RWPE1 (cell line): ENCODE measurements at regions not wholly inside any gene's neighbourhood (a gene's known extent, or its start where the extent isn't known, plus 50 kb on each side); places are given as distances from the start of the nearest gene placed in this dataset.

Experiments used
- CTCF ChIA-PET: fragments of 350-600 bp; sonication (Branson Sonifier 250); formaldehyde crosslinking; extraction: SDS; loops from one replicate; lab custom pipeline; 2021; lab: Yijun Ruan, JAX
- POLR2A ChIA-PET: fragments of 400-600 bp; formaldehyde crosslinking; extraction: SDS; loops from one replicate; lab custom pipeline; 2020; ENCODE audit warnings: antibody characterized with exemption; ENCODE audit not compliant: low non-redundant PET; lab: Yijun Ruan, JAX
- DNase-seq: peaks from one replicate; pipeline ENCODE4 v3.0.0; 2012; ENCODE audit warnings: low spot score
- H3K27ac ChIP-seq: fragments of 450-650 bp; 2 replicates; pipeline ENCODE4 v1.5.1; 2017
- TF ChIP-seq, protein P1 (sequence below): fragments of 450-650 bp; conservative IDR thresholded peaks from 2 replicates; pipeline ENCODE4 v1.5.1; 2017; ENCODE audit warnings: low read depth, mild to moderate bottlenecking

DNA sequence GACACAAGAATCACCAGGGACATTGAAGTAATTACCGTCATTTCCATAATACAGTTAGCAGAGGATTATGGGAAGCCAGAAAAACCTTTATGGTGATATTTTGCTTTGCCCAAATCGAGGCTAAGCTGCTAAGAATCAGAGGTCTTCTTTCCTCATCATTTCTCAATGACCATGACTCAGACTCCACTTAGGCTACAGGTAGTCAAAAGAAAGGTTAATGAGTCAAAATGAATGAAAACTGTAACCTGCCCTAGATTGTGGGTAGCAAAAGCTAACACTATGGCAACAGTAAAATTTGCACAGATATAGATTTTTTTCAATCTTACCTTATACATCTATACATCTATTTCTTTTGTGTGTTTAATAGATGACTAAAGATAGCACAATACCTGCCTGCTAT, 185.8 kb downstream of the CARTPT start:
- TF ChIP-seq, protein P1, sequence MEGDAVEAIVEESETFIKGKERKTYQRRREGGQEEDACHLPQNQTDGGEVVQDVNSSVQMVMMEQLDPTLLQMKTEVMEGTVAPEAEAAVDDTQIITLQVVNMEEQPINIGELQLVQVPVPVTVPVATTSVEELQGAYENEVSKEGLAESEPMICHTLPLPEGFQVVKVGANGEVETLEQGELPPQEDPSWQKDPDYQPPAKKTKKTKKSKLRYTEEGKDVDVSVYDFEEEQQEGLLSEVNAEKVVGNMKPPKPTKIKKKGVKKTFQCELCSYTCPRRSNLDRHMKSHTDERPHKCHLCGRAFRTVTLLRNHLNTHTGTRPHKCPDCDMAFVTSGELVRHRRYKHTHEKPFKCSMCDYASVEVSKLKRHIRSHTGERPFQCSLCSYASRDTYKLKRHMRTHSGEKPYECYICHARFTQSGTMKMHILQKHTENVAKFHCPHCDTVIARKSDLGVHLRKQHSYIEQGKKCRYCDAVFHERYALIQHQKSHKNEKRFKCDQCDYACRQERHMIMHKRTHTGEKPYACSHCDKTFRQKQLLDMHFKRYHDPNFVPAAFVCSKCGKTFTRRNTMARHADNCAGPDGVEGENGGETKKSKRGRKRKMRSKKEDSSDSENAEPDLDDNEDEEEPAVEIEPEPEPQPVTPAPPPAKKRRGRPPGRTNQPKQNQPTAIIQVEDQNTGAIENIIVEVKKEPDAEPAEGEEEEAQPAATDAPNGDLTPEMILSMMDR, result no peak
- ChIA-PET CTCF (interaction anchor here (0.7 kb wide), 1 partner anchor 34 kb away, joined by 3 read pairs; no protein-coding TSS in a partner anchor), POLR2A (no interaction called here)
- no peak for DNase-seq
- no peak overlapping the region for H3K27ac ChIP-seq

DNA sequence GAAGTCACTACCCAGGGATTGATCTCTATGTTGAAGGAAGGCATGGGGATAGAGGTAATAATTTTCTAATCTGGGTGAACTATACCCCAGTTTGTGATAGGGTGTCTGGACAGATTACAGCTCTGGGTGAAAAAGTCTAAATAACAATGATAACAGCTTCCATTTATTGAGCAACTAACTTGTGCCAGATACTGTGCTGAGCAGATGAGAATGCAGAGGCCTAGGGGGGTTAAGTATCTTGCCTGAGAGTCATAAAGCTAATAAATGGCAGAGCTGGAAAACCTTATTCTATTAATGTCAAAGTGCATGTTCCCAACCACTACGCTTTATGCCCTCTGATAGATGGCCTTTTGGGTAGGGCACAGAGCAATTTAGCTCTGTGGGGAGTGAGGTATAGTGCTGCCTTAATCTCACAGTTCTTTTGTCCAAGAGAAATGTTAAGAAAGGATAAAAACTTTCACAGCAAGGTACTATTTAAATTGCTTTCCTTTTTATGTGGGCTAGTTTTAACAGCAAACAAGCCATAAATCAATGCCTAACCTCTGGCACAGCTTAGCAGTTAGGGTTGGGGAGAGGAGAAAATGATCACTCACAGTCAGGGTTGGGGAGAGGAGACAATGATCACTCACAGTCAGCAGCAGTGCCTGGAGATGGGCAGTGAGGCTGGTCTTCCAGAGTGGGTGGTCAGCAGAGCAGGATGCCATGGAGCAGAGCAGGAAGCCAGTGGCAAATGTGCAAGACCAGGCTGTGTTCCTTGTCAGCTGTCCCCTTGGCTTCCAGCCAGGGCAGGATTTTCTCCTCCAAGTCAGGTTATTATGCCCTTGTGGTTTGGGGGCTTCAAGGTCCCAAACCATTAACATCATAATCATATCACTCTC, 187.0 kb downstream of the CARTPT start:
- ChIA-PET CTCF (interaction anchor here (0.7 to 0.8 kb wide), 2 partner anchors 33 to 450 kb away, joined by 3 read pairs; no protein-coding TSS in a partner anchor), POLR2A (interaction anchor here (0.6 kb wide), 1 partner anchor 304 kb away, joined by 4 read pairs; no protein-coding TSS in a partner anchor)
- H3K27ac ChIP-seq, result no peak overlapping the region
- no peak for DNase-seq
- TF ChIP-seq, protein P1, result no peak

DNA sequence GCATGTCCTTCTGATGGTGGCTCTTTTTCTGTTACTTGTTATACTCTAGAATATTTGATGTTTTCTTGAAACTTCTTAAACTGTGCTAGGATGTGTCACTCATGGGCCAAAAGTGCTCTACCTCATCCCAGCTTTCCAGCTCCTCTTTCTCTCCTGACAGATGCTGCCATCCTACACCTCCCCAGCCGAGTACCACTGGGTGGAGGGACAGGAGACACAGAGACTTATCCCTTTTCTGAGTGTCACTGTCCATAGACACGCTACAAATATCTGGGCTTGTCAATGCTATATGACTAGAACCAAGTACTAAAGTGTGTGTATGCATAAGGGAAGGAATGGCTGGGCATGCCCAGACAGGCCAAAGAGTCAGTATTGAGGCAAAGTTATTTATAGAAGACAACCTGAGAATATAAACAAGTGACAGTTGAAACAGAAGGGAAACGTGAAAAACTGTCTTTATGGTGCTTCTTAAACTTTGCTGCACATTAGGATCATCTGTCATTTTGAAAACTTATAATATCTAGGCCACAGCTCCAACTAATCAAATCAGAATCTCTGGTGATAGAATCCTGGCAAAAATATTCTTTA, 188.0 kb downstream of the CARTPT start:
- no peak overlapping the region for H3K27ac ChIP-seq
- POLR2A ChIA-PET, result no interaction called here
- DNase-seq, result peak; percentile 60
- TF ChIP-seq, protein P1, result no peak
- CTCF ChIA-PET, result no interaction called here

DNA sequence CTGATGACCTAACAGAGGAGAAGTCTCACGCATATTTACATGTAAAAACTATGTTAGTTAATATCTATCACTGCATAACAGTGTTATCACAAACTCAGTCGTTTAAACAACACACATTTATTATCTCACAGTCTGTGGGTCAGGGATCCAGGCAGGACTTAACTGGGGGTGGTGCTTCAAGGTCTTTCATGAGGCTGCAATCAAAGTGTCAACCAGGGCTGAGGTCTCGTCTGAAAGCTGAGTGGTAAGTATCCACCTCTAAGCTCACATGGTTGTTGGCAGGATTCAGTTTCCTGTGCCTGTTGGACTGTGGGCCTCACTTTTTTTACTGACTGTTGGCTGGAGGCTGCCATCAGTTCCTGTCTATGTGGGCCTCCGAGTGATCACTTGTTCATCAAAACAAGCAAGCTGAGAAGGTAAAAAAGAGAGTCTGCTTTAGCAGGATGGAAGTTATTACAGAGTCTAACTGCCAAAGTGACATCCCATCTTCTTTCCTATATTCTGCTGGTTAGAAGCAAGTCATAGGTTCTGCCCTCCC, 188.6 kb downstream of the CARTPT start:
- POLR2A ChIA-PET, result no interaction called here
- DNase-seq, result no peak
- CTCF ChIA-PET, result no interaction called here
- H3K27ac ChIP-seq, result no peak overlapping the region
- TF ChIP-seq, protein P1, result no peak

DNA sequence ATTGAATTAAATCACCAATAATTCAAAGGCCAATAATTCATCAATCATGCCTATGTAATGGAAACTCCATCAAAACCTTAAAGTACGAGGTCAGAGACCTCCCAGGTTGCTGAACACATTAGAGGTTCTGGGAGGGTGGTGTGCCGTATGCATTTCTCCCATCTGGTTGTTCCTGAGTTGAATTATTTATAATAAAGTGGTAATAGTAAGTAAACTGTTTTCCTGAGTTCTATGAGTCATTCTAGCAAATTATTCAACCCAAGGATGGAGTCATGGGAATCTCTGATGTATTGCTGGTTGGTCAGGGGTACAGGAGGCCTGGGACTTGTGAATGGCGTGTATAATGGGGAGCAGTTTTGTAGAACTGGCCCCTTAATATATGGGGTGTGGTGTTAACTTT, 191.7 kb downstream of the CARTPT start:
- TF ChIP-seq, protein P1, result no peak
- POLR2A ChIA-PET, result no interaction called here
- DNase-seq, result no peak
- CTCF ChIA-PET, result no interaction called here
- H3K27ac ChIP-seq, result no peak overlapping the region

DNA sequence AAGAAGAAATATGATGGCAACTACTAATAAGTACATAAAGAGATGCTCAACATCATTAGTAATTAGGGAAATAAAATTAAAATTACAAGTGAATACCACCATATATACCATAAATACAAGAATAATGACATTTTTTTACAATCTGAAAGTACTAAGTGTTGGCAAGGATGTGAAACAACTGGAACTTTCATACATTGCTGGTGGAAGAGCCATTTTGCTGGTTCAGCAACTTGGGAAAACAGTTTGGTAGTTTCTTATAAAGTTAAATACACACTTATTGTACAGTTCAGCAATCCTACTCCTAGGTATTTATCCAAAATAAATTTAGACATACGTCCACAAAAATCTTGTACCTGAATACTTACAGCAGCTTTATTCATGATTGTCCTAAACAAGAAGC, 192.9 kb downstream of the CARTPT start:
- ChIA-PET CTCF (interaction anchor here (0.6 kb wide), 1 partner anchor 88 kb away, joined by 6 read pairs; no protein-coding TSS in a partner anchor), POLR2A (no interaction called here)
- TF ChIP-seq, protein P1, result no peak
- no peak overlapping the region for H3K27ac ChIP-seq
- DNase-seq, result no peak
